ENCODE measurements at regions not wholly inside any gene's neighbourhood (a gene's known extent, or its start where the extent isn't known, plus 50 kb on each side); places are given as distances from the start of the nearest gene placed in this dataset.

GRCh38 chr16:51510416-51510815 lies 359.3 kb upstream of the SALL1 start:
- no peak for TF ChIP-seq CTCF (conservative IDR thresholded peaks at IDR 0.05; ENCODE audit: low read depth, low read length)
- no peak for DNase-seq (ENCODE audit: low read depth)
- H3K4me3 ChIP-seq (ENCODE audit: low read depth, low read length) = no peak overlapping the region

GRCh38 chr16:51509336-51509735 lies 358.3 kb upstream of the SALL1 start:
- DNase-seq (ENCODE audit: low read depth) = no peak
- H3K4me3 ChIP-seq (ENCODE audit: low read depth, low read length) = no peak overlapping the region
- TF ChIP-seq CTCF (conservative IDR thresholded peaks at IDR 0.05; ENCODE audit: low read depth, low read length) = no peak

GRCh38 chr16:51508490-51509212 lies 357.6 kb upstream of the SALL1 start:
- no peak for TF ChIP-seq CTCF (conservative IDR thresholded peaks at IDR 0.05; ENCODE audit: low read depth, low read length)
- no peak overlapping the region for H3K4me3 ChIP-seq (ENCODE audit: low read depth, low read length)
- no peak for DNase-seq (ENCODE audit: low read depth)

- no peak for TF ChIP-seq CTCF (conservative IDR thresholded peaks at IDR 0.05; ENCODE audit: low read depth, low read length)
- H3K4me3 ChIP-seq (ENCODE audit: low read depth, low read length) = no peak overlapping the region
- DNase-seq (ENCODE audit: low read depth) = no peak
Observed at GRCh38 chr16:51507286-51507685, 356.2 kb upstream of the SALL1 start.

- DNase-seq (ENCODE audit: low read depth) = peak; percentile 33
- H3K4me3 ChIP-seq (ENCODE audit: low read depth, low read length) = no peak overlapping the region
- no peak for TF ChIP-seq CTCF (conservative IDR thresholded peaks at IDR 0.05; ENCODE audit: low read depth, low read length)
Observed at GRCh38 chr16:51500306-51500705, 349.2 kb upstream of the SALL1 start.

GRCh38 chr16:51497541-51498211 lies 346.6 kb upstream of the SALL1 start:
- no peak for TF ChIP-seq CTCF (conservative IDR thresholded peaks at IDR 0.05; ENCODE audit: low read depth, low read length)
- no peak for DNase-seq (ENCODE audit: low read depth)
- H3K4me3 ChIP-seq (ENCODE audit: low read depth, low read length) = no peak overlapping the region

GRCh38 chr16:51490866-51491265 lies 339.8 kb upstream of the SALL1 start:
- no peak for TF ChIP-seq CTCF (conservative IDR thresholded peaks at IDR 0.05; ENCODE audit: low read depth, low read length)
- no peak overlapping the region for H3K4me3 ChIP-seq (ENCODE audit: low read depth, low read length)
- DNase-seq (ENCODE audit: low read depth) = no peak

All from epithelial cell of proximal tubule (primary cell).